Activated CD8-positive, alpha-beta T cell treated with anti-CD3 and anti-CD28 coated beads, Interleukin-2, amount 10 ng/mL, durations not matched to agents 7 days and 5 days (primary cell): ENCODE measurements at regions not wholly inside any gene's neighbourhood (a gene's known extent, or its start where the extent isn't known, plus 50 kb on each side); places are given as distances from the start of the nearest gene placed in this dataset.
A peak's percentile ranks its signal among the peaks of the same experiment; 100 is the strongest.

Experiments used
- ATAC-seq: fragments of 150-1000 bp; cut with Tn5 transposase; one replicate; pipeline ENCODE4 v1.10.0; 2021; ENCODE audit warnings: moderate library complexity
- CTCF ChIA-PET: fragments of 350-600 bp; sonication (Branson Sonifier 250); formaldehyde crosslinking; loops from one replicate; lab custom pipeline; 2021; ENCODE audit warnings: antibody characterized with exemption; lab: Charles Lee
- POLR2A ChIA-PET: fragments of 350-600 bp; sonication (Branson Sonifier 250); formaldehyde crosslinking; loops from one replicate; lab custom pipeline; 2021; ENCODE audit warnings: antibody characterized with exemption; lab: Charles Lee
- DNase-seq: peaks from one replicate; pipeline ENCODE4 v3.0.0-alpha.2; 2020
- H3K27ac Mint-ChIP-seq: one replicate; pipeline ENCODE4 v1.8.0; 2021; ENCODE audit warnings: mild to moderate bottlenecking, mixed read lengths
- H3K27me3 Mint-ChIP-seq: one replicate; pipeline ENCODE4 v1.8.0; 2021; ENCODE audit warnings: low read depth, mixed read lengths
- H3K36me3 Mint-ChIP-seq: one replicate; pipeline ENCODE4 v1.8.0; 2021; ENCODE audit warnings: low read depth, mixed read lengths
- H3K4me1 Mint-ChIP-seq: one replicate; pipeline ENCODE4 v1.8.0; 2021; ENCODE audit warnings: low read depth, mixed read lengths
- H3K4me3 Mint-ChIP-seq: one replicate; pipeline ENCODE4 v1.8.0; 2021; ENCODE audit warnings: mild to moderate bottlenecking, mixed read lengths
- H3K9me3 Mint-ChIP-seq: one replicate; pipeline ENCODE4 v1.8.0; 2022; ENCODE audit warnings: mixed read lengths; ENCODE audit not compliant: insufficient read depth

GRCh38 chr11:96447208-96448110, 57.6 kb downstream of the JRKL start:
- ChIA-PET POLR2A (no interaction called here), CTCF (interaction anchor here (1.2 to 2.8 kb wide), 2 partner anchors 16 to 17 kb away, joined by 3 to 11 read pairs; no protein-coding TSS in a partner anchor)
- Mint-ChIP-seq H3K4me1 (no peaks in the 10 kb centered on the region), H3K4me3 (no peak overlapping the region), H3K9me3 (no peaks in the 10 kb centered on the region), H3K36me3 (no peaks in the 10 kb centered on the region), H3K27me3 (peaks cover 17% of the 10 kb centered on the region), H3K27ac (no peak overlapping the region)
- ATAC-seq (no peak), DNase-seq (no peak)

- Mint-ChIP-seq H3K27me3 (peaks cover 15% of the 10 kb centered on the region), H3K4me3 (no peak overlapping the region), H3K27ac (no peak overlapping the region), H3K4me1 (no peaks in the 10 kb centered on the region), H3K36me3 (no peaks in the 10 kb centered on the region), H3K9me3 (no peaks in the 10 kb centered on the region)
- POLR2A ChIA-PET = no interaction called here
- CTCF ChIA-PET = interaction anchor here (2.8 kb wide), 1 partner anchor 15 kb away, joined by 11 read pairs; no protein-coding TSS in a partner anchor
- DNase-seq = no peak
- no peak for ATAC-seq
Observed at GRCh38 chr11:96448225-96448624, 58.4 kb downstream of the JRKL start.

GRCh38 chr11:96456111-96456510, 66.3 kb downstream of the JRKL start:
- Mint-ChIP-seq H3K9me3 (no peaks in the 10 kb centered on the region), H3K36me3 (no peaks in the 10 kb centered on the region), H3K27me3 (peaks cover 13% of the 10 kb centered on the region), H3K4me1 (no peaks in the 10 kb centered on the region), H3K4me3 (no peak overlapping the region), H3K27ac (no peak overlapping the region)
- POLR2A ChIA-PET = no interaction called here
- CTCF ChIA-PET = no interaction called here
- ATAC-seq (no peak), DNase-seq (no peak)

- no peak for DNase-seq
- H3K36me3 Mint-ChIP-seq = no peaks in the 10 kb centered on the region
- no peaks in the 10 kb centered on the region for H3K9me3 Mint-ChIP-seq
- ATAC-seq = no peak
- no peak overlapping the region for H3K27ac Mint-ChIP-seq
- H3K4me3 Mint-ChIP-seq = no peak overlapping the region
- ChIA-PET POLR2A (interaction anchor here (0.5 kb wide), 1 partner anchor 249 kb away, joined by 3 read pairs; no protein-coding TSS in a partner anchor), CTCF (no interaction called here)
- H3K4me1 Mint-ChIP-seq = no peaks in the 10 kb centered on the region
- H3K27me3 Mint-ChIP-seq = peaks cover 10% of the 10 kb centered on the region
Observed at GRCh38 chr11:96459751-96460150, 69.9 kb downstream of the JRKL start.

- DNase-seq (no peak), ATAC-seq (no peak)
- H3K4me1 Mint-ChIP-seq = no peaks in the 10 kb centered on the region
- H3K4me3 Mint-ChIP-seq = no peak overlapping the region
- ChIA-PET CTCF (interaction anchor here (0.6 to 3.5 kb wide), 4 partner anchors 10 to 21 kb away, joined by 3 to 22 read pairs (median 6); no protein-coding TSS in a partner anchor), POLR2A (no interaction called here)
- no peak overlapping the region for H3K27ac Mint-ChIP-seq
- H3K9me3 Mint-ChIP-seq = no peaks in the 10 kb centered on the region
- peaks cover 8% of the 10 kb centered on the region for H3K27me3 Mint-ChIP-seq
- H3K36me3 Mint-ChIP-seq = no peaks in the 10 kb centered on the region
Observed at GRCh38 chr11:96461871-96462270, 72.1 kb downstream of the JRKL start.

GRCh38 chr11:96464700-96465307, 75.0 kb downstream of the JRKL start:
- no peaks in the 10 kb centered on the region for H3K36me3 Mint-ChIP-seq

GRCh38 chr11:96465512-96465911, 75.7 kb downstream of the JRKL start:
- DNase-seq (no peak), ATAC-seq (no peak)
- H3K27ac Mint-ChIP-seq = no peak overlapping the region
- H3K36me3 Mint-ChIP-seq = no peaks in the 10 kb centered on the region
- H3K4me1 Mint-ChIP-seq = no peaks in the 10 kb centered on the region
- ChIA-PET POLR2A (no interaction called here), CTCF (interaction anchor here (1.0 kb wide), 1 partner anchor 30 kb away, joined by 3 read pairs; no protein-coding TSS in a partner anchor)
- H3K27me3 Mint-ChIP-seq = no peaks in the 10 kb centered on the region
- no peak overlapping the region for H3K4me3 Mint-ChIP-seq
- H3K9me3 Mint-ChIP-seq = no peaks in the 10 kb centered on the region

More at GRCh38 chr11:96464700-96465307, 75.0 kb downstream of the JRKL start:
- ATAC-seq (peak; percentile 77), DNase-seq (no peak)
- Mint-ChIP-seq H3K4me3 (no peak overlapping the region), H3K9me3 (no peaks in the 10 kb centered on the region), H3K27me3 (peaks cover 4% of the 10 kb centered on the region), H3K27ac (no peak overlapping the region), H3K4me1 (no peaks in the 10 kb centered on the region)
- ChIA-PET POLR2A (no interaction called here), CTCF (interaction anchor here (0.6 to 3.5 kb wide), 23 partner anchors 9 to 676 kb away, joined by 3 to 22 read pairs (median 4); no protein-coding TSS in a partner anchor)

- ChIA-PET POLR2A (no interaction called here), CTCF (interaction anchor here (1.0 kb wide), 1 partner anchor 427 kb away, joined by 3 read pairs; no protein-coding TSS in a partner anchor)
- Mint-ChIP-seq H3K36me3 (no peaks in the 10 kb centered on the region), H3K4me3 (no peak overlapping the region), H3K27ac (no peak overlapping the region), H3K9me3 (no peaks in the 10 kb centered on the region), H3K27me3 (no peaks in the 10 kb centered on the region), H3K4me1 (peaks cover 2% of the 10 kb centered on the region)
- DNase-seq (no peak), ATAC-seq (no peak)
Observed at GRCh38 chr11:96466607-96467006, 76.8 kb downstream of the JRKL start.

- Mint-ChIP-seq H3K4me3 (no peak overlapping the region), H3K9me3 (peaks cover under 1% of the 10 kb centered on the region), H3K27ac (no peak overlapping the region), H3K4me1 (peaks cover 2% of the 10 kb centered on the region), H3K36me3 (no peaks in the 10 kb centered on the region), H3K27me3 (no peaks in the 10 kb centered on the region)
- CTCF ChIA-PET = no interaction called here
- DNase-seq (no peak), ATAC-seq (no peak)
- POLR2A ChIA-PET = no interaction called here
Observed at GRCh38 chr11:96469776-96470175, 80.0 kb downstream of the JRKL start.

- H3K36me3 Mint-ChIP-seq = no peaks in the 10 kb centered on the region
- peaks cover 2% of the 10 kb centered on the region for H3K4me1 Mint-ChIP-seq
- DNase-seq = no peak
- H3K27me3 Mint-ChIP-seq = no peaks in the 10 kb centered on the region
- H3K9me3 Mint-ChIP-seq = peaks cover 4% of the 10 kb centered on the region
- ChIA-PET POLR2A (no interaction called here), CTCF (no interaction called here)
- H3K4me3 Mint-ChIP-seq = no peak overlapping the region
- H3K27ac Mint-ChIP-seq = no peak overlapping the region
- no peak for ATAC-seq
Observed at GRCh38 chr11:96470521-96470920, 80.7 kb downstream of the JRKL start.

- peaks cover 2% of the 10 kb centered on the region for H3K4me1 Mint-ChIP-seq
- POLR2A ChIA-PET = no interaction called here
- no peak for ATAC-seq
- CTCF ChIA-PET = interaction anchor here (0.8 to 2.0 kb wide), 2 partner anchors 9 to 11 kb away, joined by 3 to 9 read pairs; no protein-coding TSS in a partner anchor
- H3K36me3 Mint-ChIP-seq = no peaks in the 10 kb centered on the region
- DNase-seq = no peak
- H3K4me3 Mint-ChIP-seq = no peak overlapping the region
- no peak overlapping the region for H3K27ac Mint-ChIP-seq
- no peaks in the 10 kb centered on the region for H3K27me3 Mint-ChIP-seq
- peaks cover 4% of the 10 kb centered on the region for H3K9me3 Mint-ChIP-seq
Observed at GRCh38 chr11:96472085-96472484, 82.3 kb downstream of the JRKL start.

GRCh38 chr11:96474263-96474662, 84.5 kb downstream of the JRKL start:
- no peaks in the 10 kb centered on the region for H3K27me3 Mint-ChIP-seq
- ChIA-PET POLR2A (no interaction called here), CTCF (interaction anchor here (0.9 to 1.0 kb wide), 2 partner anchors 9 to 11 kb away, joined by 3 read pairs; no protein-coding TSS in a partner anchor)
- peaks cover 4% of the 10 kb centered on the region for H3K9me3 Mint-ChIP-seq
- peaks cover 2% of the 10 kb centered on the region for H3K4me1 Mint-ChIP-seq
- no peaks in the 10 kb centered on the region for H3K36me3 Mint-ChIP-seq
- DNase-seq (no peak), ATAC-seq (no peak)
- H3K27ac Mint-ChIP-seq = no peak overlapping the region
- H3K4me3 Mint-ChIP-seq = no peak overlapping the region
